B cell (primary cell): ENCODE measurements at regions not wholly inside any gene's neighbourhood (a gene's known extent, or its start where the extent isn't known, plus 50 kb on each side); places are given as distances from the start of the nearest gene placed in this dataset.

Source experiments
- ATAC-seq: fragments of 200-7000 bp; cut with Tn5 transposase; one replicate; pipeline ENCODE4 v1.10.0; 2021; ENCODE audit warnings: low read depth, mild to moderate bottlenecking, moderate number of reproducible peaks, moderate library complexity
- CTCF ChIA-PET: fragments of 350-600 bp; sonication (Branson Sonifier 250); formaldehyde crosslinking; loops from one replicate; lab custom pipeline; 2021; ENCODE audit warnings: antibody characterized with exemption, inconsistent platforms; lab: Charles Lee
- POLR2A ChIA-PET: fragments of 350-600 bp; sonication (Branson Sonifier 250); formaldehyde crosslinking; loops from one replicate; lab custom pipeline; 2021; ENCODE audit warnings: antibody characterized with exemption; lab: Charles Lee
- DNase-seq: peaks from one replicate; pipeline ENCODE4 v3.0.0; 2013
- H2AFZ ChIP-seq: 2 replicates; pipeline ENCODE4 v1.6.1; 2012; ENCODE audit warnings: mild to moderate bottlenecking, low read depth, low read length; ENCODE audit not compliant: insufficient read depth, poor library complexity, severe bottlenecking
- H3K27ac ChIP-seq, 2 donors: 1 replicate in 1 of 2; 2 replicates in 1 of 2; pipeline ENCODE4 v1.5.1; 2012 to 2013; ENCODE audit warnings: low read length in 2 of 2, mild to moderate bottlenecking in 2 of 2, moderate library complexity in 1 of 2
- H3K27me3 ChIP-seq, 4 experiments: fragments of 200-600 bp in 1 of 4; sonication (generic) in 1 of 4; replicated peaks in 1 of 4; 1 replicate in 2 of 4; 2 replicates in 2 of 4; pipeline versions ENCODE4 v1.6.1 to v1.7.0; 2013 to 2016; ENCODE audit warnings: low read length in 3 of 4, mild to moderate bottlenecking in 2 of 4, mixed read lengths in 1 of 4, moderate library complexity in 1 of 4; ENCODE audit not compliant: insufficient read depth in 4 of 4, control insufficient read depth in 3 of 4; ENCODE audit errors: control extremely low read depth in 1 of 4
- H3K36me3 ChIP-seq, 2 experiments: replicated peaks in 1 of 2; 1 replicate in 1 of 2; 2 replicates in 1 of 2; pipeline versions ENCODE4 v1.6.1 to v1.7.1; 2013; ENCODE audit warnings: low read length in 1 of 2; ENCODE audit not compliant: insufficient read depth in 2 of 2, control insufficient read depth in 1 of 2; ENCODE audit errors: control extremely low read depth in 1 of 2, extremely low read depth in 1 of 2
- H3K4me1 ChIP-seq, 2 donors: fragments of 200-600 bp in 1 of 2; sonication (generic) in 1 of 2; 1 replicate in 1 of 2; 2 replicates in 1 of 2; pipeline versions ENCODE4 v1.5.1 to v1.6.1; 2013 to 2017; ENCODE audit warnings: low read length in 2 of 2; ENCODE audit not compliant: control insufficient read depth in 2 of 2, insufficient read depth in 2 of 2
- H3K4me2 ChIP-seq: replicated peaks from 2 replicates; pipeline ENCODE3; 2012; ENCODE audit warnings: mild to moderate bottlenecking, low read depth, low read length; ENCODE audit not compliant: poor library complexity, severe bottlenecking
- H3K4me3 ChIP-seq, 5 experiments: fragments of 200-600 bp in 1 of 5; sonication (generic) in 1 of 5; 1 replicate in 3 of 5; 2 replicates in 2 of 5; pipeline versions ENCODE4 v1.5.1 to v1.7.0; 2011 to 2016; ENCODE audit warnings: low read length in 4 of 5, mild to moderate bottlenecking in 4 of 5, low read depth in 2 of 5, control low read depth in 1 of 5, moderate library complexity in 1 of 5; ENCODE audit not compliant: insufficient read depth in 1 of 5; ENCODE audit errors: control extremely low read depth in 1 of 5, extremely low read depth in 1 of 5
- H3K79me2 ChIP-seq: fragments of 200-600 bp; sonication (generic); one replicate; pipeline ENCODE4 v1.6.0; 2016; ENCODE audit warnings: low read length; ENCODE audit not compliant: control insufficient read depth, insufficient read depth
- H3K9ac ChIP-seq: fragments of 200-600 bp; sonication (generic); 2 replicates; pipeline ENCODE4 v1.6.1; 2017; ENCODE audit warnings: mild to moderate bottlenecking, low read length, moderate library complexity
- H3K9me3 ChIP-seq, 3 donors: one replicate each; pipeline versions ENCODE4 v1.6.1 to v1.7.1; 2013; ENCODE audit warnings: low read length in 2 of 3; ENCODE audit not compliant: control insufficient read depth in 2 of 3, insufficient read depth in 1 of 3; ENCODE audit errors: control extremely low read depth in 1 of 3
- H4K20me1 ChIP-seq: 2 replicates; pipeline ENCODE4 v1.6.0; 2012; ENCODE audit warnings: mild to moderate bottlenecking, low read length; ENCODE audit not compliant: insufficient read depth, control insufficient read depth, poor library complexity, severe bottlenecking
- H3K27ac Mint-ChIP-seq: one replicate; pipeline ENCODE4 v1.8.0; 2021; ENCODE audit warnings: mixed read lengths
- H3K27me3 Mint-ChIP-seq: one replicate; pipeline ENCODE4 v1.8.0; 2021; ENCODE audit warnings: mixed read lengths
- H3K4me1 Mint-ChIP-seq: one replicate; pipeline ENCODE4 v1.8.0; 2021; ENCODE audit warnings: mixed read lengths
- H3K4me3 Mint-ChIP-seq: one replicate; pipeline ENCODE4 v1.8.0; 2021; ENCODE audit warnings: mixed read lengths
- H3K9me3 Mint-ChIP-seq: one replicate; pipeline ENCODE4 v1.8.0; 2022; ENCODE audit warnings: mixed read lengths; ENCODE audit not compliant: insufficient read depth
- EZH2 ChIP-seq: IDR thresholded peaks from 2 replicates; pipeline ENCODE4 v1.6.1; 2012; ENCODE audit warnings: borderline replicate concordance, low read depth, mild to moderate bottlenecking, moderate library complexity, low read length; ENCODE audit not compliant: insufficient read depth, poor library complexity, severe bottlenecking
- WGBS: methylation state at CpG from one replicate; pipeline ENCODE4 v1.1.5; 2013; ENCODE audit warnings: missing lambda C conversion rate; ENCODE audit not compliant: insufficient coverage; 5-methylcytosine and 5-hydroxymethylcytosine counted together
- intact Hi-C: fragments of 100-400 bp; cut with micrococcal nuclease; formaldehyde crosslinking; loops from one replicate; pipeline ENCODE4 v1.10.0; 2022
- TF ChIP-seq, protein P1 (sequence below): fragments of 200-600 bp; IDR thresholded peaks from one replicate; pipeline ENCODE4 v1.8.0; 2022; ENCODE audit warnings: antibody characterized with exemption, mild to moderate bottlenecking

GRCh38 chr3:81947359-81947758 lies 185.9 kb upstream of the GBE1 start:
- peaks cover 0 to 17% (median 10%) of the 10 kb centered on the region in 3 donors for H3K9me3 ChIP-seq
- H3K4me1 ChIP-seq, result no peaks in the 10 kb centered on the region
- H3K27ac ChIP-seq, result no peak overlapping the region
- intact Hi-C loops, result no loop called here
- no peak overlapping the region for H3K4me3 ChIP-seq
- H3K27me3 Mint-ChIP-seq, result no peaks in the 10 kb centered on the region
- H3K9ac ChIP-seq, result no peak overlapping the region
- H3K4me3 Mint-ChIP-seq, result no peak overlapping the region
- no peak for DNase-seq
- H3K4me2 ChIP-seq, result no peak overlapping the region
- no peaks in the 10 kb centered on the region for H3K27me3 ChIP-seq
- no peak for ATAC-seq
- no CpG with 5 or more reads among the region's 1 CpG for WGBS
- TF ChIP-seq EZH2, result no peak
- TF ChIP-seq, protein P1, sequence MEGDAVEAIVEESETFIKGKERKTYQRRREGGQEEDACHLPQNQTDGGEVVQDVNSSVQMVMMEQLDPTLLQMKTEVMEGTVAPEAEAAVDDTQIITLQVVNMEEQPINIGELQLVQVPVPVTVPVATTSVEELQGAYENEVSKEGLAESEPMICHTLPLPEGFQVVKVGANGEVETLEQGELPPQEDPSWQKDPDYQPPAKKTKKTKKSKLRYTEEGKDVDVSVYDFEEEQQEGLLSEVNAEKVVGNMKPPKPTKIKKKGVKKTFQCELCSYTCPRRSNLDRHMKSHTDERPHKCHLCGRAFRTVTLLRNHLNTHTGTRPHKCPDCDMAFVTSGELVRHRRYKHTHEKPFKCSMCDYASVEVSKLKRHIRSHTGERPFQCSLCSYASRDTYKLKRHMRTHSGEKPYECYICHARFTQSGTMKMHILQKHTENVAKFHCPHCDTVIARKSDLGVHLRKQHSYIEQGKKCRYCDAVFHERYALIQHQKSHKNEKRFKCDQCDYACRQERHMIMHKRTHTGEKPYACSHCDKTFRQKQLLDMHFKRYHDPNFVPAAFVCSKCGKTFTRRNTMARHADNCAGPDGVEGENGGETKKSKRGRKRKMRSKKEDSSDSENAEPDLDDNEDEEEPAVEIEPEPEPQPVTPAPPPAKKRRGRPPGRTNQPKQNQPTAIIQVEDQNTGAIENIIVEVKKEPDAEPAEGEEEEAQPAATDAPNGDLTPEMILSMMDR, result no peak
- no peaks in the 10 kb centered on the region for H3K36me3 ChIP-seq
- H3K9me3 Mint-ChIP-seq, result no peaks in the 10 kb centered on the region
- POLR2A ChIA-PET, result no interaction called here
- no peaks in the 10 kb centered on the region for H4K20me1 ChIP-seq
- H3K27ac Mint-ChIP-seq, result no peak overlapping the region
- CTCF ChIA-PET, result no interaction called here
- no peak overlapping the region for H2AFZ ChIP-seq
- no peaks in the 10 kb centered on the region for H3K4me1 Mint-ChIP-seq
- no peaks in the 10 kb centered on the region for H3K79me2 ChIP-seq

GRCh38 chr3:81938681-81939080 lies 177.2 kb upstream of the GBE1 start:
- H3K4me2 ChIP-seq, result no peak overlapping the region
- Mint-ChIP-seq H3K27ac (no peak overlapping the region), H3K4me1 (no peaks in the 10 kb centered on the region), H3K9me3 (peaks cover 3% of the 10 kb centered on the region), H3K27me3 (no peaks in the 10 kb centered on the region), H3K4me3 (no peak overlapping the region)
- no peak overlapping the region for H2AFZ ChIP-seq
- H3K9me3 ChIP-seq, result peaks cover 0 to 4% (median under 1%) of the 10 kb centered on the region in 3 donors
- no peaks in the 10 kb centered on the region for H3K36me3 ChIP-seq
- no peaks in the 10 kb centered on the region for H3K27me3 ChIP-seq
- no peak for ATAC-seq
- TF ChIP-seq EZH2, result no peak
- TF ChIP-seq, protein P1, result no peak
- H3K79me2 ChIP-seq, result no peaks in the 10 kb centered on the region
- H3K4me3 ChIP-seq, result no peak overlapping the region
- POLR2A ChIA-PET, result no interaction called here
- CTCF ChIA-PET, result no interaction called here
- no peaks in the 10 kb centered on the region for H4K20me1 ChIP-seq
- intact Hi-C loops, result no loop called here
- no peak for DNase-seq
- no peak overlapping the region for H3K9ac ChIP-seq
- no peak overlapping the region for H3K27ac ChIP-seq
- no peaks in the 10 kb centered on the region for H3K4me1 ChIP-seq
